ENCODE measurements at regions not wholly inside any gene's neighbourhood (a gene's known extent, or its start where the extent isn't known, plus 50 kb on each side); places are given as distances from the start of the nearest gene placed in this dataset.

DNA sequence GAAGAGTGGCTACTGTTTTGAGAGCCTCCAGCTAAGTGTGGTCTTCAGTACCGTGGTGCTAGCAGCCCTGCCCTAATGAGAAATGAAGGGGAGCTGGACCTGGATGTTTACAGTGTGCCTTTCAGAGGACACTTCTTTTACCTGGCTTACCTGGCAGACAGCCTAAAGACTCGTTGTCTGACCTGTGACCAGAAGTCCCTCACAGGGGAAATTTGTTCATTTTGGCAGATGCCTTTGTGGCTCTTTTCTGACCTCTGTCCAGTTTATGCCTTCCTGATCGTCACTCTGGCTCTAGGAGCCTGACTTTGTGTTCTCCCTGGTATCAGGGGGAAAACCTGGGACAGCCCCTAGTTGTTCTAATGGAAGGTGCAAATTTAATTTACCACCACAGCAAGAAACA lies 475.1 kb downstream of the DMRTA1 start:
- Histone ChIP-seq H3K9ac (ENCODE audit: low read depth, low read length) (no peak overlapping the region), H4K20me1 (ENCODE audit: insufficient read depth, low read length) (no peaks in the 10 kb centered on the region), H4K8ac (ENCODE audit: low read depth in 2 of 2, low read length in 2 of 2) (no peak overlapping the region), H2BK120ac (ENCODE audit: low read depth, low read length) (no peak overlapping the region), H2BK15ac (ENCODE audit: low read depth, low read length) (no peak overlapping the region), H3K4ac (ENCODE audit: low read depth, low read length) (no peak overlapping the region), H3K79me1 (ENCODE audit: low read depth in 1 of 2, low read length in 2 of 2) (no peaks in the 10 kb centered on the region), H3K18ac (ENCODE audit: low read depth, low read length) (no peak overlapping the region), H3K4me3 (ENCODE audit: insufficient read depth, low read depth, low read length) (no peak overlapping the region), H2BK20ac (ENCODE audit: low read depth, low read length) (no peak overlapping the region), H3K23ac (ENCODE audit: low read depth, low read length) (no peak overlapping the region), H3K27me3 (ENCODE audit: control insufficient read depth, insufficient read depth, low read length) (no peaks in the 10 kb centered on the region), H3K4me1 (ENCODE audit: control insufficient read depth, insufficient read depth, low read length) (no peaks in the 10 kb centered on the region), H3K14ac (replicated peaks; ENCODE audit: low read depth, low read length) (no peak overlapping the region), H2AK9ac (replicated peaks; ENCODE audit: low read depth, low read length, poor library complexity) (no peak overlapping the region), H2AFZ (replicated peaks; ENCODE audit: low read length, poor library complexity) (no peak overlapping the region), H3K56ac (ENCODE audit: extremely low read depth, insufficient read depth, low read length) (no peak overlapping the region), H2AK5ac (ENCODE audit: low read depth, low read length) (no peak overlapping the region), H4K91ac (ENCODE audit: insufficient read depth, low read depth, low read length) (no peak overlapping the region), H4K5ac (ENCODE audit: low read depth, low read length) (no peak overlapping the region), H3K4me2 (ENCODE audit: low read depth, low read length) (no peak overlapping the region), H3K36me3 (ENCODE audit: control insufficient read depth, insufficient read depth, low read length) (no peaks in the 10 kb centered on the region), H3K9me3 (ENCODE audit: control insufficient read depth, insufficient read depth, low read length) (no peaks in the 10 kb centered on the region), H3K27ac (ENCODE audit: insufficient read depth, low read length) (no peak overlapping the region), H2BK5ac (ENCODE audit: low read depth, low read length, poor library complexity, severe bottlenecking) (no peak overlapping the region), H3K9me1 (ENCODE audit: insufficient read depth, low read length) (no peaks in the 10 kb centered on the region)
- dilution Hi-C loops (cut with HindIII; ENCODE audit: low sequenced_read_pairs, unreplicated experiment) = no loop called here
- no CpG with 5 or more reads among the region's 3 CpGs for WGBS, 2 experiments (ENCODE audit: extremely low coverage in 2 of 2, insufficient read length in 1 of 2)
- in situ Hi-C loops (cut with MboI; ENCODE audit: low sequenced_read_pairs) = no loop called here
- ATAC-seq (ENCODE audit: low read depth) (no peak), DNase-seq (no peak)
- CTCF ChIA-PET = no interaction called here
- BruUV-seq (replicated peaks) = no TSS peak
- TF ChIP-seq, protein P1, sequence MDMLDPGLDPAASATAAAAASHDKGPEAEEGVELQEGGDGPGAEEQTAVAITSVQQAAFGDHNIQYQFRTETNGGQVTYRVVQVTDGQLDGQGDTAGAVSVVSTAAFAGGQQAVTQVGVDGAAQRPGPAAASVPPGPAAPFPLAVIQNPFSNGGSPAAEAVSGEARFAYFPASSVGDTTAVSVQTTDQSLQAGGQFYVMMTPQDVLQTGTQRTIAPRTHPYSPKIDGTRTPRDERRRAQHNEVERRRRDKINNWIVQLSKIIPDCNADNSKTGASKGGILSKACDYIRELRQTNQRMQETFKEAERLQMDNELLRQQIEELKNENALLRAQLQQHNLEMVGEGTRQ (IDR thresholded peaks at IDR 0.05; ENCODE audit: low read depth, low read length) = no peak
- TF ChIP-seq RCOR1 (IDR thresholded peaks at IDR 0.05; ENCODE audit: insufficient replicate concordance, low read length) (no peak), CHD1 (IDR thresholded peaks at IDR 0.05; ENCODE audit: low read depth, low read length) (no peak), RAD21 (IDR thresholded peaks at IDR 0.05; ENCODE audit: low read length) (no peak), MAFK (IDR thresholded peaks at IDR 0.05; ENCODE audit: low read depth, low read length) (no peak), RFX5 (IDR thresholded peaks at IDR 0.05; ENCODE audit: low read depth, low read length) (no peak), NFE2L2 (IDR thresholded peaks at IDR 0.05; ENCODE audit: low read depth, low read length) (no peak), FOS (IDR thresholded peaks at IDR 0.05; ENCODE audit: low read depth, low read length) (no peak), MXI1 (IDR thresholded peaks at IDR 0.05; ENCODE audit: borderline replicate concordance, low read depth, low read length) (no peak)
- intact Hi-C loops (cut with micrococcal nuclease) = no loop called here
- POLR2A ChIA-PET (ENCODE audit: unreplicated experiment) = no interaction called here

All from IMR-90 (cell line).